GM18511 (cell line): ENCODE measurements at regions not wholly inside any gene's neighbourhood (a gene's known extent, or its start where the extent isn't known, plus 50 kb on each side); places are given as distances from the start of the nearest gene placed in this dataset.
"Not testable (repeated sequence)": the region's sequence is repeated elsewhere in the genome, so short reads cannot be mapped to it uniquely, and the experiment has no call there.

Experiments used
- ATAC-seq: cut with Tn5 transposase; IDR thresholded peaks from one replicate; pipeline ENCODE4 v1.9.1; 2021; ENCODE audit warnings: mild to moderate bottlenecking, moderate library complexity; ENCODE audit not compliant: unreplicated experiment

GRCh38 chr6:170036367-170036766 lies 254.5 kb downstream of the DLL1 start:
- not testable (repeated sequence) for ATAC-seq

GRCh38 chr6:170035901-170036304 lies 255.0 kb downstream of the DLL1 start:
- ATAC-seq, result no peak

- ATAC-seq, result no peak
Observed at GRCh38 chr6:170035044-170035443, 255.8 kb downstream of the DLL1 start.

- ATAC-seq, result no peak
Observed at GRCh38 chr6:170034294-170034693, 256.6 kb downstream of the DLL1 start.

- no peak for ATAC-seq
Observed at GRCh38 chr6:170033666-170034065, 257.2 kb downstream of the DLL1 start.

- ATAC-seq, result no peak
Observed at GRCh38 chr6:170032706-170033309, 258.1 kb downstream of the DLL1 start.

GRCh38 chr6:170032197-170032596 lies 258.7 kb downstream of the DLL1 start:
- ATAC-seq, result no peak

GRCh38 chr6:170031684-170032121 lies 259.2 kb downstream of the DLL1 start:
- no peak for ATAC-seq

- ATAC-seq, result no peak
Observed at GRCh38 chr6:170030821-170031471, 259.9 kb downstream of the DLL1 start.

- no peak for ATAC-seq
Observed at GRCh38 chr6:170030284-170030815, 260.5 kb downstream of the DLL1 start.

GRCh38 chr6:170029416-170030283 lies 261.2 kb downstream of the DLL1 start:
- no peak for ATAC-seq

- ATAC-seq, result no peak
Observed at GRCh38 chr6:170028629-170029345, 262.1 kb downstream of the DLL1 start.

- ATAC-seq, result no peak
Observed at GRCh38 chr6:170027647-170028043, 263.2 kb downstream of the DLL1 start.

GRCh38 chr6:170026751-170027646 lies 263.9 kb downstream of the DLL1 start:
- ATAC-seq, result no peak

GRCh38 chr6:170025935-170026750 lies 264.7 kb downstream of the DLL1 start:
- no peak for ATAC-seq

- ATAC-seq, result no peak
Observed at GRCh38 chr6:170025341-170025911, 265.5 kb downstream of the DLL1 start.

- no peak for ATAC-seq
Observed at GRCh38 chr6:170024940-170025339, 265.9 kb downstream of the DLL1 start.

- no peak for ATAC-seq
Observed at GRCh38 chr6:170023620-170024521, 267.0 kb downstream of the DLL1 start.
